Left lung (tissue), 4 donors: ENCODE measurements at regions not wholly inside any gene's neighbourhood (a gene's known extent, or its start where the extent isn't known, plus 50 kb on each side); places are given as distances from the start of the nearest gene placed in this dataset.

Experiments used
- ATAC-seq: fragments of 200-7000 bp; cut with Tn5 transposase; one replicate; pipeline ENCODE4 v1.9.1; 2020; ENCODE audit warnings: moderate library complexity
- DNase-seq, 4 donors: peaks; one replicate each; pipeline ENCODE4 v3.0.0-alpha.2; 2013 to 2020
- H3K27ac ChIP-seq, 2 donors: fragments of 200-600 bp; sonication (generic) in 1 of 2; one replicate each; pipeline versions ENCODE4 v1.5.0 to v1.8.0; 2020 to 2021
- H3K27me3 ChIP-seq, 2 donors: fragments of 200-600 bp; sonication (generic) in 1 of 2; one replicate each; pipeline versions ENCODE4 v1.5.0 to v1.8.0; 2020 to 2021
- H3K36me3 ChIP-seq, 2 donors: fragments of 200-600 bp; sonication (generic) in 1 of 2; one replicate each; pipeline versions ENCODE4 v1.5.0 to v1.8.0; 2020 to 2021
- H3K4me1 ChIP-seq, 2 donors: fragments of 200-600 bp; one replicate each; pipeline ENCODE4 v1.8.0; 2021
- H3K4me3 ChIP-seq, 2 donors: fragments of 200-600 bp; sonication (generic) in 1 of 2; one replicate each; pipeline versions ENCODE4 v1.5.0 to v1.8.0; 2020 to 2021; ENCODE audit warnings: mild to moderate bottlenecking in 1 of 2
- H3K9me3 ChIP-seq, 2 donors: fragments of 200-600 bp; sonication (generic) in 1 of 2; one replicate each; pipeline versions ENCODE4 v1.5.0 to v1.8.0; 2020 to 2021
- CTCF ChIP-seq, 2 donors: fragments of 200-600 bp; sonication (generic) in 1 of 2; IDR thresholded peaks; one replicate each; pipeline versions ENCODE4 v1.5.0 to v1.8.0; 2021; ENCODE audit warnings: antibody characterized with exemption in 2 of 2
- intact Hi-C, 2 donors: fragments of 100-400 bp; cut with DNase I; formaldehyde crosslinking; loops; one replicate each; pipeline versions ENCODE4 v1.11.2 to v1.14.2; 2022
- donor health status: DM: no; HTN: yes; CAD: no.
- donor health status: DM: no; HTN: no; CAD: no.

DNA sequence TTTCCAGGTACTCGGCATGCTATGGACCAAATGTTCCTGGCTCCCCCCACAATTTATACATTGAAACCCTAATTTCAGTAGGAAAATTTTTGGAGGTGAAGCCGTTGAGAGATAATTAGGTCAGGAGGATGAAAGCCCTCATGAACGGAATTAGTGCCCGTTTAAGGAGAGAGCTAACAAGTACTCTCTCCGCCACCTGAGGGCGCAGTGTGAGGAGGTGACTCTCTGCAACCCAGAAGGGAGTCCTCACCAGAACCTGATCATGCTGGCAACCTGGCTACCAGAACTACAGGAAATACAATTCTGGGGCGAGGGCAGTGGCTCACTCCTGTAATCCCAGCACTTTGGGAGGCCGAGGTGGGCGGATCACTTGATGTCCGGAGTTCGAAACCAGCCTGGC is 397.8 kb downstream of the SLITRK5 start:
- intact Hi-C loops, result no loop called here
- H3K27ac ChIP-seq, result no peak overlapping the region
- DNase-seq, result peak in 1 of 4 donors; percentile 21
- no peaks in the 10 kb centered on the region for H3K27me3 ChIP-seq
- no peak overlapping the region for H3K4me3 ChIP-seq
- ATAC-seq, result no peak
- no peaks in the 10 kb centered on the region for H3K4me1 ChIP-seq
- H3K36me3 ChIP-seq, result no peaks in the 10 kb centered on the region
- H3K9me3 ChIP-seq, result no peaks in the 10 kb centered on the region
- TF ChIP-seq CTCF (IDR thresholded peaks at IDR 0.05), result no peak

DNA sequence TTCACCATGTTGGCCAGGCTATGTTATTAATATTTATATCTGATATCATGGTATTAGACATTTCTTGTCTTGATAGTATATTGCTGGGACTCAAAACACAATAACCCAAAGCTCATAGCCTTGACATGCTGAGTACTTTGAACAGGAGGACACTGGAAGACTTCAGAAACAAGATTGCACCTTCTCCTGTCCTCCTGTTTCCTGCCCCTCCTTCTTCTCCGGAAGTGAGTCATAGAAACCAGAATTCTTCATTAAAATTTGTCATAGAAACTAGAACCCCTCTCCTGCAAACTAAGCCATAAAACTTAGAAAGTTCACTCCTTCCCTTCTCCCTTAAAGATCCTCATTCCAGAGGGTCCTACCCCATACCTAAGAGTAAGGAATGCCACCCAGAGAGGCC is 400.2 kb downstream of the SLITRK5 start:
- H3K27me3 ChIP-seq, result no peaks in the 10 kb centered on the region
- ATAC-seq, result no peak
- intact Hi-C loops, result no loop called here
- H3K4me1 ChIP-seq, result no peaks in the 10 kb centered on the region
- H3K4me3 ChIP-seq, result no peak overlapping the region
- no peak for DNase-seq
- no peaks in the 10 kb centered on the region for H3K36me3 ChIP-seq
- H3K9me3 ChIP-seq, result no peaks in the 10 kb centered on the region
- no peak for TF ChIP-seq CTCF (IDR thresholded peaks at IDR 0.05)
- H3K27ac ChIP-seq, result no peak overlapping the region

GRCh38 chr13:88074794-88075510 is 403.8 kb downstream of the SLITRK5 start:
- H3K4me3 ChIP-seq, result no peak overlapping the region
- intact Hi-C loops, result no loop called here
- DNase-seq, result no peak
- no peaks in the 10 kb centered on the region for H3K4me1 ChIP-seq
- no peaks in the 10 kb centered on the region for H3K27me3 ChIP-seq
- no peaks in the 10 kb centered on the region for H3K9me3 ChIP-seq
- H3K27ac ChIP-seq, result no peak overlapping the region
- ATAC-seq, result peak; percentile 75
- H3K36me3 ChIP-seq, result no peaks in the 10 kb centered on the region
- no peak for TF ChIP-seq CTCF (IDR thresholded peaks at IDR 0.05)

DNA sequence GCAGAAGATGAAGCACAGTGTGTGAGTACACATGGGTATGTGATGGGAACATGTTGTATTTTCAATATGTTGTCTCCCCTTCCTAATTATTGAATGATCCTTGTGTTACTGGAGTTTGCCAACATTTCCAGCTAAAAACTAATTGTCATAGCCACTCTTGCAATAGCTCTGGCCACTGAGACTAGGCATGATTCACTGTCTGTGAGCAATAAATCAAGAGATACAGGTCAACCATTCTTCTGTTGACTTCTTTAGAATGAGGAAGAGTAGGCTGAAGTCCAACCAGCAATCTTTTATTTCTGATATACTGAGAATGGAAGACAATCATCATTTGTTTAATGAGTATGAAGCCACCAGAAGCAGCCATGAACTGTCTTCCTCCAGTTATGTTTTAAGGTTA is 413.9 kb downstream of the SLITRK5 start:
- Histone ChIP-seq H3K27me3 (no peaks in the 10 kb centered on the region), H3K36me3 (no peaks in the 10 kb centered on the region), H3K27ac (no peak overlapping the region), H3K9me3 (no peaks in the 10 kb centered on the region), H3K4me3 (no peak overlapping the region), H3K4me1 (no peaks in the 10 kb centered on the region)
- ATAC-seq, result no peak
- TF ChIP-seq CTCF (IDR thresholded peaks at IDR 0.05), result no peak
- DNase-seq, result no peak
- intact Hi-C loops, result no loop called here

DNA sequence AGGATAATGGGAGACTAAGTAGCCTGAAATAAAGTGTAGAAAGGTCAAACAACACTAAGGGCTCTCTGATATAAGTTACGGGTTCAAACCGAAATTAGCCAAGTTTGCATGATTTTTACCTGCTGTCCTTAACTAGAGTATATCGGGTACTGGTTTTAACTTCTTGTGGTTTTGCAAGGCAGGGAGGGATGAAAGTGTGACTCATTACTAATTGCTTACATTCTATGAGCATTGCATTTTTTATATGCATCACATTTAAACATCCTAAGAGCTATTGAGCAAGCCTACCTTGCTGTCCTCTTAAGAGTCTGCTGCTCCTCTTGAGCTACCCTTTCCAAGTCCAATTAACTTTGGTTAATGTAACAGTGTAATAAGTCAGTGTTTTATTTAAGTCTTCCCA is 415.4 kb downstream of the SLITRK5 start:
- Histone ChIP-seq H3K36me3 (no peaks in the 10 kb centered on the region), H3K9me3 (no peaks in the 10 kb centered on the region), H3K4me1 (no peaks in the 10 kb centered on the region), H3K4me3 (no peak overlapping the region), H3K27me3 (no peaks in the 10 kb centered on the region), H3K27ac (no peak overlapping the region)
- no peak for DNase-seq
- TF ChIP-seq CTCF (IDR thresholded peaks at IDR 0.05), result no peak
- intact Hi-C loops, result no loop called here
- ATAC-seq, result no peak
